ENCODE measurements at regions not wholly inside any gene's neighbourhood (a gene's known extent, or its start where the extent isn't known, plus 50 kb on each side); places are given as distances from the start of the nearest gene placed in this dataset.

DNA sequence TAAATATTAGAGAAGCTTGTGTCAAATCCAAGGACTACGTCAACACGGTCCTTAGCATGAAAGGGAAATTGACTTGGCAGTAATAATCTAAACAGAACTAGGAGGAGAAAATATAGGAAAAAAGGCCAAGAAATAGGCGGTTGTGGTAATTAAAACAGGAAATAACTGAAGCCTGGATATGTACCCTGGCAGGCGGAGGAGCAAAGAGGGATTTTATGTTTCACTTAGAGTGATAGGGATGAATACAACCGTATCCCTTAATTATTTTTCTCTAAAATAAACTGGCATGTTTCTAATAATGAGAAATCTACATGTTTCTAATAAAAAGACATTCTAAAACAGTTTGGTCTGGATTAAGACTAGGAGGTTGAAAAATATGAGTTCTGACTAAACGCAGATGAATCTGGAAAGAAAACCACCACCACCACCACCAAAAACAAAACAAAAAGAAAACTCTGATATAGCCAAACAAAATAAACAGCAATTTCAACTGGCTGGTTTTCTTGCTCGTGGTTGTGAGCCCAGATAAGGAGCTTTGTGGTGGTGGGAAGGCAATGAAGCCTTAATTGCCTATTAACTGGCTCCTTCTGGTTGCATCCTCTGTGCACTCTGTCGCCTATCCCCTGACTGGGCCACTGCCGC is 334.2 kb upstream of the SNX7 start:
- TF ChIP-seq CTCF (IDR thresholded peaks at IDR 0.05) = no peak
- no peak for TF ChIP-seq POLR2AphosphoS5 (IDR thresholded peaks at IDR 0.05)
